Vagina (tissue), 2 donors: ENCODE measurements at regions not wholly inside any gene's neighbourhood (a gene's known extent, or its start where the extent isn't known, plus 50 kb on each side); places are given as distances from the start of the nearest gene placed in this dataset.

ENCODE experiments used
- CTCF ChIP-seq, 3 experiments: fragments of 450-650 bp in 2 of 3; fragments of 200-600 bp in 1 of 3; sonication (generic) in 1 of 3; IDR thresholded peaks; one replicate each; pipeline ENCODE4 v1.5.1; 2017 to 2019; ENCODE audit warnings: antibody characterized with exemption in 3 of 3, mild to moderate bottlenecking in 2 of 3, moderate library complexity in 2 of 3
- POLR2A ChIP-seq, 2 donors: fragments of 450-650 bp; IDR thresholded peaks; one replicate each; pipeline ENCODE4 v1.6.1; 2017; ENCODE audit warnings: antibody characterized with exemption in 2 of 2, mild to moderate bottlenecking in 2 of 2, moderate library complexity in 2 of 2

- no peak for TF ChIP-seq CTCF (IDR thresholded peaks at IDR 0.05)
- TF ChIP-seq POLR2A (IDR thresholded peaks at IDR 0.05), result no peak
Observed at GRCh38 chr1:56339786-56340465, 239.4 kb downstream of the PLPP3 start.
